H9 (cell line): ENCODE measurements at regions not wholly inside any gene's neighbourhood (a gene's known extent, or its start where the extent isn't known, plus 50 kb on each side); places are given as distances from the start of the nearest gene placed in this dataset.
"Not testable (repeated sequence)": the region's sequence is repeated elsewhere in the genome, so short reads cannot be mapped to it uniquely, and the experiment has no call there.

Experiments
- DNase-seq: peaks from one replicate; pipeline ENCODE4 v3.0.0-alpha.2; 2017
- H2AFZ ChIP-seq: one replicate; pipeline ENCODE4 v1.6.1; 2013; ENCODE audit warnings: mild to moderate bottlenecking, low read length, control low read depth, moderate library complexity
- H2AK5ac ChIP-seq: 2 replicates; pipeline ENCODE4 v1.6.1; 2013; ENCODE audit warnings: low read length, control low read depth, mixed read lengths; ENCODE audit not compliant: insufficient read length
- H2BK120ac ChIP-seq: one replicate; pipeline ENCODE4 v1.6.1; 2013; ENCODE audit warnings: low read depth, mild to moderate bottlenecking, low read length, control low read depth, inconsistent platforms; ENCODE audit not compliant: poor library complexity, severe bottlenecking
- H2BK12ac ChIP-seq: 2 replicates; pipeline ENCODE4 v1.6.1; 2013; ENCODE audit warnings: low read length, control low read depth, mixed read lengths, low read depth; ENCODE audit not compliant: insufficient read length
- H2BK15ac ChIP-seq: 2 replicates; pipeline ENCODE4 v1.6.1; 2013; ENCODE audit warnings: low read depth, low read length, control low read depth
- H2BK20ac ChIP-seq: one replicate; pipeline ENCODE4 v1.6.1; 2013; ENCODE audit warnings: low read depth, mild to moderate bottlenecking, low read length, control low read depth, inconsistent platforms; ENCODE audit not compliant: poor library complexity, severe bottlenecking
- H2BK5ac ChIP-seq: 2 replicates; pipeline ENCODE4 v1.6.1; 2013; ENCODE audit warnings: low read length, control low read depth, mixed read lengths; ENCODE audit not compliant: insufficient read length
- H3K14ac ChIP-seq: 2 replicates; pipeline ENCODE4 v1.6.1; 2013; ENCODE audit warnings: low read length, control low read depth; ENCODE audit not compliant: insufficient read depth
- H3K18ac ChIP-seq: 2 replicates; pipeline ENCODE4 v1.6.1; 2013; ENCODE audit warnings: low read depth, mild to moderate bottlenecking, mixed read lengths, low read length, control low read depth; ENCODE audit not compliant: insufficient read length
- H3K23ac ChIP-seq: 2 replicates; pipeline ENCODE4 v1.6.1; 2013; ENCODE audit warnings: low read length, control low read depth, mixed read lengths, low read depth; ENCODE audit not compliant: insufficient read length
- H3K23me2 ChIP-seq: 2 replicates; pipeline ENCODE4 v1.6.1; 2013; ENCODE audit warnings: low read depth, mild to moderate bottlenecking, mixed read lengths, low read length, control low read depth; ENCODE audit not compliant: insufficient read length, poor library complexity, severe bottlenecking
- H3K27ac ChIP-seq: 2 replicates; pipeline ENCODE4 v1.5.1; 2013; ENCODE audit warnings: low read length, control low read depth, mixed read lengths, low read depth; ENCODE audit not compliant: insufficient read length
- H3K27me3 ChIP-seq: 2 replicates; pipeline ENCODE4 v1.6.1; 2013; ENCODE audit warnings: low read length, control low read depth, inconsistent platforms; ENCODE audit not compliant: insufficient read depth
- H3K4ac ChIP-seq: 2 replicates; pipeline ENCODE4 v1.6.1; 2013; ENCODE audit warnings: low read depth, mild to moderate bottlenecking, control low read depth, inconsistent platforms, low read length, moderate library complexity
- H3K4me1 ChIP-seq: 2 replicates; pipeline ENCODE4 v1.6.1; 2013; ENCODE audit warnings: low read length, control low read depth, inconsistent platforms; ENCODE audit not compliant: insufficient read depth
- H3K4me2 ChIP-seq: 2 replicates; pipeline ENCODE4 v1.6.1; 2013; ENCODE audit warnings: low read length, control low read depth, mixed read lengths; ENCODE audit not compliant: insufficient read length, insufficient read depth
- H3K56ac ChIP-seq: 2 replicates; pipeline ENCODE4 v1.6.1; 2013; ENCODE audit warnings: low read depth, mild to moderate bottlenecking, mixed read lengths, low read length, control low read depth; ENCODE audit not compliant: insufficient read length
- H3K79me1 ChIP-seq: 2 replicates; pipeline ENCODE4 v1.6.1; 2013; ENCODE audit warnings: low read depth, mild to moderate bottlenecking, moderate library complexity, low read length, control low read depth, inconsistent platforms; ENCODE audit not compliant: insufficient read depth, poor library complexity, severe bottlenecking
- H3K79me2 ChIP-seq: 2 replicates; pipeline ENCODE4 v1.6.1; 2013; ENCODE audit warnings: low read length, control low read depth, inconsistent platforms; ENCODE audit not compliant: insufficient read depth
- H3K9ac ChIP-seq: 2 replicates; pipeline ENCODE4 v1.6.1; 2013; ENCODE audit warnings: low read length, control low read depth, mixed read lengths; ENCODE audit not compliant: insufficient read length; ENCODE audit errors: extremely low read depth
- H3K9me3 ChIP-seq: one replicate; pipeline ENCODE4 v1.6.1; 2013; ENCODE audit warnings: low read depth, low read length, inconsistent platforms; ENCODE audit not compliant: control insufficient read depth
- H3T11ph ChIP-seq: one replicate; pipeline ENCODE4 v1.6.1; 2013; ENCODE audit warnings: mild to moderate bottlenecking, low read length, control low read depth, inconsistent platforms
- H4K20me1 ChIP-seq: one replicate; pipeline ENCODE4 v1.6.1; 2013; ENCODE audit not compliant: control insufficient read depth, insufficient read length, insufficient read depth
- H4K5ac ChIP-seq: 2 replicates; pipeline ENCODE4 v1.6.1; 2013; ENCODE audit warnings: low read depth, mild to moderate bottlenecking, mixed read lengths, low read length, control low read depth; ENCODE audit not compliant: insufficient read length
- H4K8ac ChIP-seq: replicated peaks from 2 replicates; pipeline ENCODE4 v1.6.1; 2013; ENCODE audit warnings: low read length, control low read depth, mixed read lengths, low read depth; ENCODE audit not compliant: insufficient read length
- H4K91ac ChIP-seq: 2 replicates; pipeline ENCODE4 v1.6.1; 2013; ENCODE audit warnings: low read depth, mild to moderate bottlenecking, moderate library complexity, mixed read lengths, low read length, control low read depth; ENCODE audit not compliant: insufficient read length
- H3K27ac Mint-ChIP-seq, 3 experiments: 2 replicates in 2 of 3; 3 replicates in 1 of 3; pipeline ENCODE4 v1.8.0; 2020 to 2021; ENCODE audit warnings: mixed read lengths in 3 of 3, mild to moderate bottlenecking in 1 of 3, moderate library complexity in 1 of 3
- H3K27me3 Mint-ChIP-seq: 2 replicates; pipeline ENCODE4 v1.8.0; 2021; ENCODE audit warnings: low read depth, mild to moderate bottlenecking, moderate library complexity, mixed read lengths
- H3K36me3 Mint-ChIP-seq, 3 experiments: 2 replicates in 2 of 3; 3 replicates in 1 of 3; pipeline ENCODE4 v1.8.0; 2020 to 2021; ENCODE audit warnings: low read depth in 3 of 3, mixed read lengths in 3 of 3; ENCODE audit not compliant: insufficient read depth in 1 of 3
- H3K4me1 Mint-ChIP-seq, 2 experiments: 2 replicates each; pipeline ENCODE4 v1.8.0; 2020; ENCODE audit warnings: mixed read lengths in 2 of 2
- H3K4me3 Mint-ChIP-seq, 2 experiments: 2 replicates in 1 of 2; 3 replicates in 1 of 2; pipeline ENCODE4 v1.8.0; 2020 to 2021; ENCODE audit warnings: mild to moderate bottlenecking in 2 of 2, mixed read lengths in 2 of 2, moderate library complexity in 1 of 2
- H3K9me3 Mint-ChIP-seq, 2 experiments: 2 replicates in 1 of 2; 3 replicates in 1 of 2; pipeline ENCODE4 v1.8.0; 2020; ENCODE audit warnings: mild to moderate bottlenecking in 2 of 2, mixed read lengths in 2 of 2, moderate library complexity in 1 of 2
- CTCF ChIP-seq: fragments of 200-600 bp; sonication (generic); conservative IDR thresholded peaks from 3 replicates; pipeline ENCODE4 v1.8.0; 2021; ENCODE audit warnings: antibody characterized with exemption, mild to moderate bottlenecking
- WGBS: extraction: QIAGEN DNeasy Blood & Tissue Kit; methylation state at CpG from one replicate; pipeline ENCODE4 v1.1.7; 2013; ENCODE audit warnings: missing lambda C conversion rate, low lambda C conversion rate, mixed read lengths; ENCODE audit not compliant: insufficient read length; ENCODE audit errors: extremely low coverage; 5-methylcytosine and 5-hydroxymethylcytosine counted together

- H3K9ac ChIP-seq, result no peak overlapping the region
- no peak overlapping the region for H3K56ac ChIP-seq
- WGBS, result no CpG with 5 or more reads among the region's 3 CpGs
- no peak for DNase-seq
- Mint-ChIP-seq H3K9me3 (no peaks in the 10 kb centered on the region), H3K36me3 (no peaks in the 10 kb centered on the region), H3K4me3 (no peak overlapping the region), H3K4me1 (no peaks in the 10 kb centered on the region), H3K27me3 (no peaks in the 10 kb centered on the region), H3K27ac (0 out of 7 replicates have a peak overlapping the region, but pooled peaks of 1 of the 3 experiments have one; percentile 44)
- no peak overlapping the region for H2BK15ac ChIP-seq
- H2BK120ac ChIP-seq, result no peak overlapping the region
- no peak overlapping the region for H2AK5ac ChIP-seq
- no peaks in the 10 kb centered on the region for H3K4me1 ChIP-seq
- H3K14ac ChIP-seq, result no peak overlapping the region
- no peak overlapping the region for H2BK5ac ChIP-seq
- no peak overlapping the region for H3K23ac ChIP-seq
- no peaks in the 10 kb centered on the region for H3K79me1 ChIP-seq
- H3K18ac ChIP-seq, result no peak overlapping the region
- H4K91ac ChIP-seq, result no peak overlapping the region
- no peak overlapping the region for H2BK20ac ChIP-seq
- H3K4ac ChIP-seq, result no peak overlapping the region
- no peak overlapping the region for H3K4me2 ChIP-seq
- H3T11ph ChIP-seq, result no peak overlapping the region
- H4K5ac ChIP-seq, result no peak overlapping the region
- H3K27ac ChIP-seq, result no peak overlapping the region
- no peak overlapping the region for H2BK12ac ChIP-seq
- no peak overlapping the region for H2AFZ ChIP-seq
- no peak overlapping the region for H4K8ac ChIP-seq
- H3K79me2 ChIP-seq, result no peaks in the 10 kb centered on the region
- H4K20me1 ChIP-seq, result no peaks in the 10 kb centered on the region
- no peaks in the 10 kb centered on the region for H3K23me2 ChIP-seq
- TF ChIP-seq CTCF, result no peak
- no peaks in the 10 kb centered on the region for H3K9me3 ChIP-seq
- H3K27me3 ChIP-seq, result no peaks in the 10 kb centered on the region
These were observed 85.6 kb upstream of the LYSMD4 start for GRCh38 chr15:99818872-99819271.

DNA sequence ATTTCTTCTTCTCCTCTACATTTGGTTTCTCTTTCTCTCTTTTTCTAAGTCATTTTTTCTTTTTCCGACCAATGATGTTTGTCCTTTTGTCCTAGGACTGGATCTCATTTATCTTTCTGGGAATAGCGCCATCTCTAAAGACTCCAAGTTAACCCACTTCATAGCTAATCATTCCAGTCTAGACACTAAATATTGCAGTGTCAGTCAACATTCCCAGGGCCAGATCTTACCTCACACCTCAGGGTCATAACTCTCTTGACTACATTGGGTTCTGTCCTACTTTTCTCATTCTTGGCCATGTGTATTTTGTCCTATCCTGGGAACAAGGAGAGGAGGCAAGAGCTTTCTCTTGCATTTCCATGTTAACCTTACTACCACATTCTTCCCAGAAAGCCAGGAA lies 83.6 kb upstream of the LYSMD4 start:
- H3K14ac ChIP-seq, H3K4me2 ChIP-seq, H2AFZ ChIP-seq, H4K20me1 ChIP-seq, H3K27ac Mint-ChIP-seq, H2BK120ac ChIP-seq, H4K8ac ChIP-seq, H3K27me3 ChIP-seq, H3K4me3 Mint-ChIP-seq, H3K9me3 ChIP-seq, H2BK20ac ChIP-seq, H3T11ph ChIP-seq, H2BK15ac ChIP-seq, H3K4me1 ChIP-seq, H3K56ac ChIP-seq, H3K23ac ChIP-seq, H2BK5ac ChIP-seq, H3K18ac ChIP-seq, H3K23me2 ChIP-seq, H3K79me2 ChIP-seq, H3K4me1 Mint-ChIP-seq, H3K9ac ChIP-seq, H2BK12ac ChIP-seq, H3K27ac ChIP-seq, DNase-seq, H2AK5ac ChIP-seq, H3K9me3 Mint-ChIP-seq, H3K79me1 ChIP-seq, H4K91ac ChIP-seq, H3K4ac ChIP-seq, H3K36me3 Mint-ChIP-seq, H3K27me3 Mint-ChIP-seq, H4K5ac ChIP-seq: not testable (repeated sequence)
- WGBS, result no CpG with 5 or more reads among the region's 2 CpGs
